ENCODE measurements at regions not wholly inside any gene's neighbourhood (a gene's known extent, or its start where the extent isn't known, plus 50 kb on each side); places are given as distances from the start of the nearest gene placed in this dataset.

GRCh38 chr10:108902619-108903285, 1020.6 kb downstream of the XPNPEP1 start:
- no peak for DNase-seq (ENCODE audit: low spot score in 2 of 2)
- WGBS, 2 donors, result 52 to 54% methylated on average over 6 of the region's 6 CpGs
- Histone ChIP-seq H3K27me3 (no peaks in the 10 kb centered on the region), H3K36me3 (no peaks in the 10 kb centered on the region), H3K4me3 (no peak overlapping the region), H3K27ac (peak overlapping the region in 2 of 4 donors; percentile 2 to 54), H3K4me1 (peaks cover 0 to 21% (median 4%) of the 10 kb centered on the region in 4 donors), H3K9me3 (no peaks in the 10 kb centered on the region)
- no peak for TF ChIP-seq POLR2A (IDR thresholded peaks at IDR 0.05)
- no peak for TF ChIP-seq CTCF (IDR thresholded peaks at IDR 0.05)
- TF ChIP-seq EP300 (IDR thresholded peaks at IDR 0.05), result no peak

GRCh38 chr10:108901781-108902618, 1021.3 kb downstream of the XPNPEP1 start:
- 37 to 47% methylated on average over 4 of the region's 4 CpGs for WGBS, 2 donors
- Histone ChIP-seq H3K4me1 (peaks cover 0 to 21% (median 4%) of the 10 kb centered on the region in 4 donors), H3K9me3 (no peaks in the 10 kb centered on the region), H3K4me3 (no peak overlapping the region), H3K27me3 (no peaks in the 10 kb centered on the region), H3K36me3 (no peaks in the 10 kb centered on the region), H3K27ac (peak overlapping the region in 1 of 4 donors; percentile 54)
- no peak for DNase-seq (ENCODE audit: low spot score in 2 of 2)
- TF ChIP-seq CTCF (IDR thresholded peaks at IDR 0.05), result no peak
- no peak for TF ChIP-seq POLR2A (IDR thresholded peaks at IDR 0.05)
- TF ChIP-seq EP300 (IDR thresholded peaks at IDR 0.05), result no peak

GRCh38 chr10:108899670-108900069, 1023.6 kb downstream of the XPNPEP1 start:
- no peaks in the 10 kb centered on the region for H3K36me3 ChIP-seq
- no peak for DNase-seq (ENCODE audit: low spot score in 2 of 2)
- H3K27ac ChIP-seq, result no peak overlapping the region
- H3K27me3 ChIP-seq, result no peaks in the 10 kb centered on the region
- no peaks in the 10 kb centered on the region for H3K9me3 ChIP-seq
- TF ChIP-seq POLR2A (IDR thresholded peaks at IDR 0.05) (no peak), CTCF (IDR thresholded peaks at IDR 0.05) (no peak), EP300 (IDR thresholded peaks at IDR 0.05) (no peak)
- WGBS, 2 donors, result 61 to 67% methylated on average over 3 of the region's 3 CpGs
- H3K4me1 ChIP-seq, result peaks cover 0 to 21% (median 4%) of the 10 kb centered on the region in 4 donors
- H3K4me3 ChIP-seq, result no peak overlapping the region

GRCh38 chr10:108894402-108895301, 1028.7 kb downstream of the XPNPEP1 start:
- H3K9me3 ChIP-seq, result no peaks in the 10 kb centered on the region
- H3K4me1 ChIP-seq, result no peaks in the 10 kb centered on the region
- 82 to 83% methylated on average over 8 of the region's 8 CpGs for WGBS, 2 donors
- TF ChIP-seq EP300 (IDR thresholded peaks at IDR 0.05) (no peak), CTCF (IDR thresholded peaks at IDR 0.05) (no peak), POLR2A (IDR thresholded peaks at IDR 0.05) (no peak)
- no peak overlapping the region for H3K4me3 ChIP-seq
- no peak overlapping the region for H3K27ac ChIP-seq
- no peaks in the 10 kb centered on the region for H3K27me3 ChIP-seq
- no peak for DNase-seq (ENCODE audit: low spot score in 2 of 2)
- no peaks in the 10 kb centered on the region for H3K36me3 ChIP-seq

Data from tibial nerve (tissue), 4 donors.